Progenitor cell of endocrine pancreas (in vitro differentiated cells): ENCODE measurements at regions not wholly inside any gene's neighbourhood (a gene's known extent, or its start where the extent isn't known, plus 50 kb on each side); places are given as distances from the start of the nearest gene placed in this dataset.

Experiments used
- DNase-seq: peaks from one replicate; pipeline ENCODE4 v3.0.0; 2021; ENCODE audit warnings: low spot score; ENCODE audit not compliant: unreplicated experiment
- H3K27ac Mint-ChIP-seq: 2 replicates; pipeline ENCODE4 v1.8.0; 2021; ENCODE audit warnings: mild to moderate bottlenecking, moderate library complexity, mixed read lengths
- H3K27me3 Mint-ChIP-seq: 2 replicates; pipeline ENCODE4 v1.8.0; 2021; ENCODE audit warnings: mixed read lengths
- H3K36me3 Mint-ChIP-seq: 2 replicates; pipeline ENCODE4 v1.8.0; 2022; ENCODE audit warnings: mixed read lengths; ENCODE audit not compliant: insufficient read depth
- H3K4me1 Mint-ChIP-seq: 2 replicates; pipeline ENCODE4 v1.8.0; 2021; ENCODE audit warnings: low read depth, mixed read lengths
- H3K4me3 Mint-ChIP-seq: 2 replicates; pipeline ENCODE4 v1.8.0; 2021; ENCODE audit warnings: low read depth, mild to moderate bottlenecking, moderate library complexity, mixed read lengths
- H3K9me3 Mint-ChIP-seq: 2 replicates; pipeline ENCODE4 v1.8.0; 2021; ENCODE audit warnings: low read depth, mixed read lengths
- TF ChIP-seq, protein P1 (sequence below): fragments of 200-600 bp; sonication (generic); IDR thresholded peaks from one replicate; pipeline ENCODE4 v1.5.0; 2021; ENCODE audit warnings: antibody characterized with exemption, mild to moderate bottlenecking; ENCODE audit not compliant: unreplicated experiment

DNA sequence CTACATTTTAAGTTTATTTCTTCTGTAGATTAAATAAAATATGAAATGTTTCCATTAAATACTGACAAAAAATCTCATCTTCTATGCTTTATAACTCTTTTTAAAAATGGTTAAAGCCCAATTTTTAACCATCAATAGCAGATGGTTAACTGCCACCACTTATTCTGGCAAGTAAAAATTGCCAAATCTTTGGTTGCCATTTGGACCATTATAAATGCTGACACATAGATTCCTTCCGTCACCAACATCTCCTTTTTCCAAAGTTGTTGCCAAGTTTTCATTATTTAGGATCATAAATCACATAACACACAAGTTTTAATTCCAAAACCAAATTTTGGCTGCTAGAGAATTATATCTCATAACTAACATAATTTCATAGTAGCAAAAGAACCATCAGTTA is 1614.3 kb downstream of the REEP3 start:
- H3K27ac Mint-ChIP-seq = no peak overlapping the region
- H3K9me3 Mint-ChIP-seq = no peaks in the 10 kb centered on the region
- TF ChIP-seq, protein P1, sequence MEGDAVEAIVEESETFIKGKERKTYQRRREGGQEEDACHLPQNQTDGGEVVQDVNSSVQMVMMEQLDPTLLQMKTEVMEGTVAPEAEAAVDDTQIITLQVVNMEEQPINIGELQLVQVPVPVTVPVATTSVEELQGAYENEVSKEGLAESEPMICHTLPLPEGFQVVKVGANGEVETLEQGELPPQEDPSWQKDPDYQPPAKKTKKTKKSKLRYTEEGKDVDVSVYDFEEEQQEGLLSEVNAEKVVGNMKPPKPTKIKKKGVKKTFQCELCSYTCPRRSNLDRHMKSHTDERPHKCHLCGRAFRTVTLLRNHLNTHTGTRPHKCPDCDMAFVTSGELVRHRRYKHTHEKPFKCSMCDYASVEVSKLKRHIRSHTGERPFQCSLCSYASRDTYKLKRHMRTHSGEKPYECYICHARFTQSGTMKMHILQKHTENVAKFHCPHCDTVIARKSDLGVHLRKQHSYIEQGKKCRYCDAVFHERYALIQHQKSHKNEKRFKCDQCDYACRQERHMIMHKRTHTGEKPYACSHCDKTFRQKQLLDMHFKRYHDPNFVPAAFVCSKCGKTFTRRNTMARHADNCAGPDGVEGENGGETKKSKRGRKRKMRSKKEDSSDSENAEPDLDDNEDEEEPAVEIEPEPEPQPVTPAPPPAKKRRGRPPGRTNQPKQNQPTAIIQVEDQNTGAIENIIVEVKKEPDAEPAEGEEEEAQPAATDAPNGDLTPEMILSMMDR = no peak
- no peaks in the 10 kb centered on the region for H3K4me1 Mint-ChIP-seq
- no peaks in the 10 kb centered on the region for H3K27me3 Mint-ChIP-seq
- H3K36me3 Mint-ChIP-seq = no peaks in the 10 kb centered on the region
- H3K4me3 Mint-ChIP-seq = no peak overlapping the region
- no peak for DNase-seq

DNA sequence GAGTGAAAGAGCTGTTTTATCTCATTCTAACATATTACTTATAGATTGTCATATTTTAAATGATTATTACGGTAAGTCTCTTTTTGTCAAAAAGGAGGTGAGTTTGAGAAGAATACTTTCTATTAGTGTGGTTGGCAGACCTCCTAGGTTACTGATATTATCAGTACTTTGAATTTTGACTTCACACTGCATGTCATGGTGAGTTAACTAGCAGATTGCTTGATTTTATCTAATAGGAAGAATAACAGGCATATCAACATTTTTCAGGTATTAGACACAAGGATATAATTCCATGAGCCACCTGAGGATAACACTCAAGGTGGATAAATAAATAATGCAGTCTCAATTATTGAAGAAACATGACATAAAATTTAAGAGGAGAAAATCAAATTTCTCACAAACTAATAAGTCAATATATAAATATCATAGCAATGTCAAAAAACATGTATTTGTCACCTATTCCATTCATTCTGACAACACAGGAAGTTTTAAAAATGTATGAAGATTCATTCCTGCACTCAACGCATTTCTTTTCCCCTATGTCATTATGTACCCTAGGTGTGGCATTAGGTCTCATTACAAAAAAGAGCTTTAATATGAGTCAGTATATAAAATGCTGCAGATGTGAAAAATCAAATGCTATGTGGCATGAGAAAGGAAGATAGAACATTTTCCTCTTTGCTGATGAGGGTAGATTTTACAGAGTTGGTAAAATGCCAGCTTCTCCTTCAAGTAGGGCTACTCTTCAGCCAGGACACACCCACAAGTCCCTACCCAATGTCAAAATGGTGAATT is 1621.6 kb downstream of the REEP3 start:
- no peak overlapping the region for H3K27ac Mint-ChIP-seq
- TF ChIP-seq, protein P1 = no peak
- no peaks in the 10 kb centered on the region for H3K4me1 Mint-ChIP-seq
- no peaks in the 10 kb centered on the region for H3K27me3 Mint-ChIP-seq
- DNase-seq = no peak
- H3K9me3 Mint-ChIP-seq = no peaks in the 10 kb centered on the region
- no peaks in the 10 kb centered on the region for H3K36me3 Mint-ChIP-seq
- no peak overlapping the region for H3K4me3 Mint-ChIP-seq

DNA sequence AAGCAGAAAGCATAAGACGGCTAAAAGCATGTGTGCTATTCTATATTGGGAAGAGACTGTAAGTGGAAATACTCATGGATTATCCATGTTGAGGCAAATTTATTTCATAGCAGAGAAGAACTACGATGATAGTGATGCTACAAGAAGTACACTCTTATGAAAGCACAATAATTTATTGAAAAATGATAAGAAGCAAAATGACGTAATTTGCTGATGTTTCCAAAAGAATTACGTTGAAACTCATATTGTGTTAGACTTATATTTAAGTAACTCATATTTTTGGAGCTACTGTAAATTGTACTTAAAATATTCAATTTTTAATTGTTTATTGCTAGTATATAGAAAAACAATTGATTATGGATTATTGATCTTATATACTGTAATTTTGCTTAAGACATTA is 1622.5 kb downstream of the REEP3 start:
- Mint-ChIP-seq H3K4me1 (no peaks in the 10 kb centered on the region), H3K9me3 (no peaks in the 10 kb centered on the region), H3K4me3 (no peak overlapping the region), H3K27me3 (no peaks in the 10 kb centered on the region), H3K36me3 (no peaks in the 10 kb centered on the region), H3K27ac (no peak overlapping the region)
- DNase-seq = no peak
- TF ChIP-seq, protein P1 = no peak

DNA sequence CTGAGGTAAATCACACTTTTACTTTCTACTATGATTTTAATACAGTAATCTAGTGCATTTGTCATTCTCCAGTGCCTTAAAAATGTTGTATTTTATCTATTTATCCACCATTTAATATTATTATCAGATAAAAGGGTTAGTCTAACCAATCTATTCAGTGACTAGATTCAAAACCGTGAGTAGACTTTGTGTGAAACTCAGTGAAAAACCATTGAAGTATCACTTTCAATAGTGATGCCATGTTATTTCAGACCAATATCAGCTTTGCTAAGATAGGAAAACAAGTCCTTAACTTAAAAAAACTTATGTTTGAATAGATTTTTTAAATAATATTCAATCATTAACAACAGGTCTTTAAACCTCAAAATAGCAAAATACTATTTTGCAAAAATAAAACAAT is 1628.7 kb downstream of the REEP3 start:
- Mint-ChIP-seq H3K4me1 (no peaks in the 10 kb centered on the region), H3K9me3 (no peaks in the 10 kb centered on the region), H3K27me3 (no peaks in the 10 kb centered on the region), H3K36me3 (no peaks in the 10 kb centered on the region), H3K4me3 (no peak overlapping the region), H3K27ac (no peak overlapping the region)
- TF ChIP-seq, protein P1 = no peak
- no peak for DNase-seq

DNA sequence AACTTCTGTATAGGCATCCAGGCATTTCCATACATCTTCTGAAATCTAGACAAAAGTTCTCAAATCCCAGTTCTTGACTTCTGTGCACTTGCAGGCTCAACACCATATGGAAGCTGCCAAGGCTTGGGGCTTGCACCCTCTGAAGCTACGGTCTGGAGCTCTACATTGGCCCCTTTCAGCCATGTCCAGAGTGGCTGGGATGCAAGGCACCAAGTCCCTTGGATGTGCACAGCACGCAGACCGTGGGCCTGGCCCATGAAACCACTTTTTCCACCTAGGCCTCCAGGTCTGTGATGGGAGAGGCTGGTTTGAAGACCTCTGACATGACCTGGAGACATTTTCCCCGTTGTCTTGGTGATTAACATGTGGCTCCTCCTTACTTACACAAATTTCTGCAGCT is 1645.1 kb downstream of the REEP3 start:
- no peak for DNase-seq
- Mint-ChIP-seq H3K9me3 (no peaks in the 10 kb centered on the region), H3K4me3 (no peak overlapping the region), H3K27me3 (no peaks in the 10 kb centered on the region), H3K4me1 (no peaks in the 10 kb centered on the region), H3K27ac (no peak overlapping the region), H3K36me3 (no peaks in the 10 kb centered on the region)
- TF ChIP-seq, protein P1 = no peak
